ENCODE measurements at regions not wholly inside any gene's neighbourhood (a gene's known extent, or its start where the extent isn't known, plus 50 kb on each side); places are given as distances from the start of the nearest gene placed in this dataset.

DNA sequence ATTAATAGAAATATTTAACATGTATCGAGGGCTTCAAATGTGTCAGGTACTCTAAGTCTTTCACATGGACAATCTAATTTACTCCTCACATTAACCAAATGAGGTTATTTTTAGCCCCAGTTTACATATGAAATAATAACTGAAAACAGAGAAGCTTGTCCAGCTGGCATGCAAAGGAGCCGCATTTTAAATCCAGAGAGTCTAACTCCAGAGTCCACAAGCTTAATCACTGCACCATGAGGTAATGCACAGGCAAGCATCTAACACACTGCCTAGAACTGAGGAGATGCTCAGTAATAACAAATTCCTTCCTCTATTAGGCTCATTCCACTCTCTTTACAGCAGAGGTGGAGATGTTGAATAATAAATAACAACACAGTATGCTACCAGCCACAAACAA is 165.7 kb upstream of the GUCY1A2 start:
- H3K4ac ChIP-seq (ENCODE audit: low read depth in 1 of 2, low read length in 2 of 2) = no peak overlapping the region
- no peak overlapping the region for H2BK120ac ChIP-seq (ENCODE audit: low read depth, low read length)
- no peak overlapping the region for H3K27ac ChIP-seq (ENCODE audit: low read length, poor library complexity, severe bottlenecking)
- no peak overlapping the region for H3K18ac ChIP-seq (ENCODE audit: low read depth in 1 of 2, low read length in 2 of 2)
- 96% methylated on average over 2 of the region's 2 CpGs for WGBS
- no peak overlapping the region for H2BK5ac ChIP-seq (ENCODE audit: low read depth, low read length, poor library complexity, severe bottlenecking)
- no peak overlapping the region for H4K8ac ChIP-seq (ENCODE audit: low read length)
- no peak overlapping the region for H2BK15ac ChIP-seq (ENCODE audit: low read depth, poor library complexity, severe bottlenecking)
- H2BK12ac ChIP-seq (ENCODE audit: low read length in 2 of 2) = no peak overlapping the region
- no peak overlapping the region for H3K23ac ChIP-seq (ENCODE audit: low read length in 2 of 2)
- H3K4me2 ChIP-seq (ENCODE audit: low read length, poor library complexity, severe bottlenecking) = no peak overlapping the region
- H3K4me1 ChIP-seq (ENCODE audit: control insufficient read depth, insufficient read depth, low read depth, low read length) = no peaks in the 10 kb centered on the region
- no peaks in the 10 kb centered on the region for H3K79me1 ChIP-seq (replicated peaks; ENCODE audit: low read length, poor library complexity, severe bottlenecking)
- H3K36me3 ChIP-seq (ENCODE audit: control insufficient read depth in 1 of 2, insufficient read depth in 2 of 2, low read depth in 1 of 2, low read length in 2 of 2) = no peaks in the 10 kb centered on the region
- no peak overlapping the region for H3K14ac ChIP-seq (ENCODE audit: low read length in 2 of 2)
- H2AFZ ChIP-seq (ENCODE audit: low read depth, low read length) = no peak overlapping the region
- H3K4me3 ChIP-seq (ENCODE audit: insufficient read depth in 1 of 2, low read depth in 1 of 2, low read length in 2 of 2) = no peak overlapping the region
- no peak overlapping the region for H4K91ac ChIP-seq (ENCODE audit: low read length)
- H3K27me3 ChIP-seq (ENCODE audit: control insufficient read depth in 1 of 2, insufficient read depth in 1 of 2, low read length in 2 of 2) = no peaks in the 10 kb centered on the region
- no peak for DNase-seq
- H3K9me3 ChIP-seq (ENCODE audit: control insufficient read depth, low read length) = no peaks in the 10 kb centered on the region
- no peak overlapping the region for H2AK5ac ChIP-seq (ENCODE audit: low read length, severe bottlenecking)
- no peak overlapping the region for H3K9ac ChIP-seq (ENCODE audit: low read length)

- Histone ChIP-seq H3K79me1 (replicated peaks; ENCODE audit: low read length, poor library complexity, severe bottlenecking) (no peaks in the 10 kb centered on the region), H2BK15ac (ENCODE audit: low read depth, poor library complexity, severe bottlenecking) (no peak overlapping the region), H3K4me3 (ENCODE audit: insufficient read depth in 1 of 2, low read depth in 1 of 2, low read length in 2 of 2) (no peak overlapping the region), H3K9ac (ENCODE audit: low read length) (no peak overlapping the region), H2AK5ac (ENCODE audit: low read length, severe bottlenecking) (no peak overlapping the region), H2BK5ac (ENCODE audit: low read depth, low read length, poor library complexity, severe bottlenecking) (no peak overlapping the region), H2AFZ (ENCODE audit: low read depth, low read length) (no peak overlapping the region), H2BK120ac (ENCODE audit: low read depth, low read length) (no peak overlapping the region), H3K14ac (ENCODE audit: low read length in 2 of 2) (no peak overlapping the region), H2BK12ac (ENCODE audit: low read length in 2 of 2) (no peak overlapping the region), H3K36me3 (ENCODE audit: control insufficient read depth in 1 of 2, insufficient read depth in 2 of 2, low read depth in 1 of 2, low read length in 2 of 2) (no peaks in the 10 kb centered on the region), H3K4me2 (ENCODE audit: low read length, poor library complexity, severe bottlenecking) (no peak overlapping the region), H3K23ac (ENCODE audit: low read length in 2 of 2) (no peak overlapping the region), H3K27me3 (ENCODE audit: control insufficient read depth in 1 of 2, insufficient read depth in 1 of 2, low read length in 2 of 2) (no peaks in the 10 kb centered on the region), H3K4ac (ENCODE audit: low read depth in 1 of 2, low read length in 2 of 2) (no peak overlapping the region), H3K18ac (ENCODE audit: low read depth in 1 of 2, low read length in 2 of 2) (no peak overlapping the region), H3K4me1 (ENCODE audit: control insufficient read depth, insufficient read depth, low read depth, low read length) (no peaks in the 10 kb centered on the region), H3K9me3 (ENCODE audit: control insufficient read depth, low read length) (no peaks in the 10 kb centered on the region), H4K91ac (ENCODE audit: low read length) (no peak overlapping the region), H3K27ac (ENCODE audit: low read length, poor library complexity, severe bottlenecking) (peak overlapping the region; percentile 23), H4K8ac (ENCODE audit: low read length) (no peak overlapping the region)
- DNase-seq = no peak
Observed at GRCh38 chr11:107182978-107183377, 164.7 kb upstream of the GUCY1A2 start.

DNA sequence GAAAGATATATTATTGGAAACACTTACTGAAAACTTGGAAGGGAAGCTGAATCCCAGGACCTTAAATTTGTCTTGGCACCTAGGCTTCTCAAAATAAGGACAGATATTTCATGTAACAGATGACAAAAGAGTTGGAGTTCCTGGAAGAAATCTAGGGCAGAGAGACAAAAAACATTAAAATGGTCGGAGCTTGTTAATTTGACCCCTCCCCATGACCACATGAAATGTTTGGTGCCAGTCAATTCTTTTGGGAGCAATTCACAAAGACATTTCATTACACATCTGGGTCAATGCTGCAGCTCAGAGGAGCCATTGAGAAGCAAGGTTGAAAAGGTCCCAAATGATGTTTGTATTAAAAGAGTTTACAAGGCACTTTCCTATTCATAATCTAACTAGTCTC is 162.0 kb upstream of the GUCY1A2 start:
- no peak overlapping the region for H3K27ac ChIP-seq (ENCODE audit: low read length, poor library complexity, severe bottlenecking)
- no peak overlapping the region for H2BK15ac ChIP-seq (ENCODE audit: low read depth, poor library complexity, severe bottlenecking)
- H2AFZ ChIP-seq (ENCODE audit: low read depth, low read length) = no peak overlapping the region
- no peak overlapping the region for H3K4ac ChIP-seq (ENCODE audit: low read depth in 1 of 2, low read length in 2 of 2)
- no peak overlapping the region for H3K4me3 ChIP-seq (ENCODE audit: insufficient read depth in 1 of 2, low read depth in 1 of 2, low read length in 2 of 2)
- no peak overlapping the region for H3K23ac ChIP-seq (ENCODE audit: low read length in 2 of 2)
- no peak overlapping the region for H2BK120ac ChIP-seq (ENCODE audit: low read depth, low read length)
- no peak for DNase-seq
- H3K14ac ChIP-seq (ENCODE audit: low read length in 2 of 2) = no peak overlapping the region
- no peak overlapping the region for H3K4me2 ChIP-seq (ENCODE audit: low read length, poor library complexity, severe bottlenecking)
- no peak overlapping the region for H4K91ac ChIP-seq (ENCODE audit: low read length)
- no peak overlapping the region for H3K9ac ChIP-seq (ENCODE audit: low read length)
- no peaks in the 10 kb centered on the region for H3K27me3 ChIP-seq (ENCODE audit: control insufficient read depth in 1 of 2, insufficient read depth in 1 of 2, low read length in 2 of 2)
- no peaks in the 10 kb centered on the region for H3K79me1 ChIP-seq (replicated peaks; ENCODE audit: low read length, poor library complexity, severe bottlenecking)
- peaks cover 3% of the 10 kb centered on the region for H3K9me3 ChIP-seq (ENCODE audit: control insufficient read depth, low read length)
- no peak overlapping the region for H2AK5ac ChIP-seq (ENCODE audit: low read length, severe bottlenecking)
- H3K36me3 ChIP-seq (ENCODE audit: control insufficient read depth in 1 of 2, insufficient read depth in 2 of 2, low read depth in 1 of 2, low read length in 2 of 2) = no peaks in the 10 kb centered on the region
- no peak overlapping the region for H2BK12ac ChIP-seq (ENCODE audit: low read length in 2 of 2)
- H3K4me1 ChIP-seq (ENCODE audit: control insufficient read depth, insufficient read depth, low read depth, low read length) = no peaks in the 10 kb centered on the region
- no peak overlapping the region for H2BK5ac ChIP-seq (ENCODE audit: low read depth, low read length, poor library complexity, severe bottlenecking)
- no peak overlapping the region for H3K18ac ChIP-seq (ENCODE audit: low read depth in 1 of 2, low read length in 2 of 2)
- no peak overlapping the region for H4K8ac ChIP-seq (ENCODE audit: low read length)
- 80% methylated on average over 1 of the region's 1 CpG for WGBS

DNA sequence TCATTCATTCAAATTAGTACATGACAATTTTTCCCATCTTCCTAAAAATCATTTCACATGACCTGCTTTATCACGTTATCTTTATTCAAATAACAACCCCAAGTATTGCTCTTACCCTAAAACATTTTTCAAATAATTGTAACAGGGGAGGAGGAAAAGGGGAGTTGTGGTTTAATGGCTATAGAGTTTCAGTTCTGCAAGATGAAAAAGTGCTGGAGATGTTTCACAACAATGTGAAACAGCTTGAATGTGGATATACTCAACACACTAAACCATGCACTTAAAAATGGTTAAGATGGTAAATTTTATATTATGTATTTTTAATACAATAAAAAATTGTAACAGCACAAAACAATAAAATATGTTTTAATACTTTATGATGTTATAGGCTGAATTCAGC is 161.6 kb upstream of the GUCY1A2 start:
- no peaks in the 10 kb centered on the region for H3K27me3 ChIP-seq (ENCODE audit: control insufficient read depth in 1 of 2, insufficient read depth in 1 of 2, low read length in 2 of 2)
- H3K4ac ChIP-seq (ENCODE audit: low read depth in 1 of 2, low read length in 2 of 2) = no peak overlapping the region
- H3K9me3 ChIP-seq (ENCODE audit: control insufficient read depth, low read length) = peaks cover 3% of the 10 kb centered on the region
- no peaks in the 10 kb centered on the region for H3K36me3 ChIP-seq (ENCODE audit: control insufficient read depth in 1 of 2, insufficient read depth in 2 of 2, low read depth in 1 of 2, low read length in 2 of 2)
- H3K79me1 ChIP-seq (replicated peaks; ENCODE audit: low read length, poor library complexity, severe bottlenecking) = no peaks in the 10 kb centered on the region
- H2BK5ac ChIP-seq (ENCODE audit: low read depth, low read length, poor library complexity, severe bottlenecking) = no peak overlapping the region
- no peak overlapping the region for H3K23ac ChIP-seq (ENCODE audit: low read length in 2 of 2)
- H2AFZ ChIP-seq (ENCODE audit: low read depth, low read length) = no peak overlapping the region
- H2BK120ac ChIP-seq (ENCODE audit: low read depth, low read length) = no peak overlapping the region
- H3K14ac ChIP-seq (ENCODE audit: low read length in 2 of 2) = no peak overlapping the region
- no peak overlapping the region for H4K8ac ChIP-seq (ENCODE audit: low read length)
- no peak overlapping the region for H2AK5ac ChIP-seq (ENCODE audit: low read length, severe bottlenecking)
- H3K4me1 ChIP-seq (ENCODE audit: control insufficient read depth, insufficient read depth, low read depth, low read length) = no peaks in the 10 kb centered on the region
- no peak overlapping the region for H3K4me3 ChIP-seq (ENCODE audit: insufficient read depth in 1 of 2, low read depth in 1 of 2, low read length in 2 of 2)
- H2BK12ac ChIP-seq (ENCODE audit: low read length in 2 of 2) = no peak overlapping the region
- H3K4me2 ChIP-seq (ENCODE audit: low read length, poor library complexity, severe bottlenecking) = no peak overlapping the region
- no peak overlapping the region for H2BK15ac ChIP-seq (ENCODE audit: low read depth, poor library complexity, severe bottlenecking)
- no peak overlapping the region for H3K18ac ChIP-seq (ENCODE audit: low read depth in 1 of 2, low read length in 2 of 2)
- no peak overlapping the region for H4K91ac ChIP-seq (ENCODE audit: low read length)
- H3K27ac ChIP-seq (ENCODE audit: low read length, poor library complexity, severe bottlenecking) = no peak overlapping the region
- no peak overlapping the region for H3K9ac ChIP-seq (ENCODE audit: low read length)
- no peak for DNase-seq
- no CpG with 5 or more reads among the region's 1 CpG for WGBS

Data from mesenchymal stem cell (in vitro differentiated cells and primary cell).